ENCODE measurements at regions not wholly inside any gene's neighbourhood (a gene's known extent, or its start where the extent isn't known, plus 50 kb on each side); places are given as distances from the start of the nearest gene placed in this dataset.

- ChIA-PET POLR2A (ENCODE audit: low non-redundant PET) (no interaction called here), CTCF (no interaction called here)
- TF ChIP-seq EZH2 (IDR thresholded peaks at IDR 0.05; ENCODE audit: borderline replicate concordance, low read depth, low read length, poor library complexity, severe bottlenecking) (no peak), CTCF (conservative IDR thresholded peaks at IDR 0.05; ENCODE audit: low read depth, low read length) (no peak)
- no peak for DNase-seq (ENCODE audit: low spot score)
- H3K9me3 ChIP-seq (ENCODE audit: low read depth, low read length, poor library complexity, severe bottlenecking) = peaks cover 3% of the 10 kb centered on the region
- H3K4me1 ChIP-seq (ENCODE audit: insufficient read depth, low read length, poor library complexity, severe bottlenecking) = no peaks in the 10 kb centered on the region
- H3K4me3 ChIP-seq (ENCODE audit: low read depth, low read length, poor library complexity, severe bottlenecking) = no peak overlapping the region
- no TSS peak for BruUV-seq (replicated peaks)
- H3K27me3 ChIP-seq (replicated peaks; ENCODE audit: insufficient read depth, low read depth, low read length, poor library complexity) = no peaks in the 10 kb centered on the region
- intact Hi-C loops (cut with micrococcal nuclease; ENCODE audit: unreplicated experiment) = no loop called here
- H3K36me3 ChIP-seq (ENCODE audit: insufficient read depth, low read length, poor library complexity, severe bottlenecking) = no peaks in the 10 kb centered on the region
- no peak overlapping the region for H3K27ac ChIP-seq (ENCODE audit: low read depth, low read length, poor library complexity, severe bottlenecking)
These were observed 110.5 kb upstream of the RFC3 start for GRCh38 chr13:33707449-33707848.

- no TSS peak for BruUV-seq (replicated peaks)
- no peaks in the 10 kb centered on the region for H3K36me3 ChIP-seq (ENCODE audit: insufficient read depth, low read length, poor library complexity, severe bottlenecking)
- no peak for DNase-seq (ENCODE audit: low spot score)
- intact Hi-C loops (cut with micrococcal nuclease; ENCODE audit: unreplicated experiment) = no loop called here
- no peaks in the 10 kb centered on the region for H3K27me3 ChIP-seq (replicated peaks; ENCODE audit: insufficient read depth, low read depth, low read length, poor library complexity)
- no peak overlapping the region for H3K4me3 ChIP-seq (ENCODE audit: low read depth, low read length, poor library complexity, severe bottlenecking)
- TF ChIP-seq EZH2 (IDR thresholded peaks at IDR 0.05; ENCODE audit: borderline replicate concordance, low read depth, low read length, poor library complexity, severe bottlenecking) (no peak), CTCF (conservative IDR thresholded peaks at IDR 0.05; ENCODE audit: low read depth, low read length) (no peak)
- no peak overlapping the region for H3K27ac ChIP-seq (ENCODE audit: low read depth, low read length, poor library complexity, severe bottlenecking)
- no peaks in the 10 kb centered on the region for H3K4me1 ChIP-seq (ENCODE audit: insufficient read depth, low read length, poor library complexity, severe bottlenecking)
- H3K9me3 ChIP-seq (ENCODE audit: low read depth, low read length, poor library complexity, severe bottlenecking) = no peaks in the 10 kb centered on the region
- ChIA-PET CTCF (no interaction called here), POLR2A (ENCODE audit: low non-redundant PET) (no interaction called here)
These were observed 107.0 kb upstream of the RFC3 start for GRCh38 chr13:33710924-33711323.

GRCh38 chr13:33711436-33711835 lies 106.5 kb upstream of the RFC3 start:
- Histone ChIP-seq H3K4me3 (ENCODE audit: low read depth, low read length, poor library complexity, severe bottlenecking) (no peak overlapping the region), H3K27me3 (replicated peaks; ENCODE audit: insufficient read depth, low read depth, low read length, poor library complexity) (no peaks in the 10 kb centered on the region), H3K27ac (ENCODE audit: low read depth, low read length, poor library complexity, severe bottlenecking) (no peak overlapping the region), H3K36me3 (ENCODE audit: insufficient read depth, low read length, poor library complexity, severe bottlenecking) (no peaks in the 10 kb centered on the region), H3K4me1 (ENCODE audit: insufficient read depth, low read length, poor library complexity, severe bottlenecking) (no peaks in the 10 kb centered on the region), H3K9me3 (ENCODE audit: low read depth, low read length, poor library complexity, severe bottlenecking) (no peaks in the 10 kb centered on the region)
- ChIA-PET POLR2A (ENCODE audit: low non-redundant PET) (no interaction called here), CTCF (no interaction called here)
- no TSS peak for BruUV-seq (replicated peaks)
- no peak for DNase-seq (ENCODE audit: low spot score)
- intact Hi-C loops (cut with micrococcal nuclease; ENCODE audit: unreplicated experiment) = no loop called here
- TF ChIP-seq CTCF (conservative IDR thresholded peaks at IDR 0.05; ENCODE audit: low read depth, low read length) (no peak), EZH2 (IDR thresholded peaks at IDR 0.05; ENCODE audit: borderline replicate concordance, low read depth, low read length, poor library complexity, severe bottlenecking) (no peak)
